Loucy (cell line): ENCODE measurements at regions not wholly inside any gene's neighbourhood (a gene's known extent, or its start where the extent isn't known, plus 50 kb on each side); places are given as distances from the start of the nearest gene placed in this dataset.

Experiments
- EZH2phosphoT487 ChIP-seq: fragments of 200-600 bp; IDR thresholded peaks from 2 replicates; pipeline ENCODE4 v1.6.1; 2018; ENCODE audit warnings: antibody characterized with exemption, mild to moderate bottlenecking, moderate library complexity, borderline replicate concordance
- TF ChIP-seq, protein P1 (sequence below): fragments of 200-600 bp; sonication (generic); conservative IDR thresholded peaks from 2 replicates; pipeline ENCODE4 v1.5.1; 2014; ENCODE audit warnings: mild to moderate bottlenecking, antibody characterized with exemption, low read length

- TF ChIP-seq, protein P1, sequence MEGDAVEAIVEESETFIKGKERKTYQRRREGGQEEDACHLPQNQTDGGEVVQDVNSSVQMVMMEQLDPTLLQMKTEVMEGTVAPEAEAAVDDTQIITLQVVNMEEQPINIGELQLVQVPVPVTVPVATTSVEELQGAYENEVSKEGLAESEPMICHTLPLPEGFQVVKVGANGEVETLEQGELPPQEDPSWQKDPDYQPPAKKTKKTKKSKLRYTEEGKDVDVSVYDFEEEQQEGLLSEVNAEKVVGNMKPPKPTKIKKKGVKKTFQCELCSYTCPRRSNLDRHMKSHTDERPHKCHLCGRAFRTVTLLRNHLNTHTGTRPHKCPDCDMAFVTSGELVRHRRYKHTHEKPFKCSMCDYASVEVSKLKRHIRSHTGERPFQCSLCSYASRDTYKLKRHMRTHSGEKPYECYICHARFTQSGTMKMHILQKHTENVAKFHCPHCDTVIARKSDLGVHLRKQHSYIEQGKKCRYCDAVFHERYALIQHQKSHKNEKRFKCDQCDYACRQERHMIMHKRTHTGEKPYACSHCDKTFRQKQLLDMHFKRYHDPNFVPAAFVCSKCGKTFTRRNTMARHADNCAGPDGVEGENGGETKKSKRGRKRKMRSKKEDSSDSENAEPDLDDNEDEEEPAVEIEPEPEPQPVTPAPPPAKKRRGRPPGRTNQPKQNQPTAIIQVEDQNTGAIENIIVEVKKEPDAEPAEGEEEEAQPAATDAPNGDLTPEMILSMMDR, result no peak
- no peak for TF ChIP-seq EZH2phosphoT487
These were observed 282.9 kb upstream of the N4BP1 start for GRCh38 chr16:48892893-48893292.
